Ovary (tissue), 3 donors: ENCODE measurements at regions not wholly inside any gene's neighbourhood (a gene's known extent, or its start where the extent isn't known, plus 50 kb on each side); places are given as distances from the start of the nearest gene placed in this dataset.

Source experiments
- POLR2A ChIP-seq: fragments of 450-650 bp; IDR thresholded peaks from one replicate; pipeline ENCODE4 v1.6.1; 2017; ENCODE audit warnings: antibody characterized with exemption, mild to moderate bottlenecking, moderate library complexity
- TF ChIP-seq, protein P1 (sequence below), 3 donors: fragments of 450-650 bp in 2 of 3; fragments of 200-600 bp in 1 of 3; IDR thresholded peaks; one replicate each; pipeline versions ENCODE4 v1.5.1 to v1.8.0; 2016 to 2022; ENCODE audit warnings: antibody characterized with exemption in 3 of 3, mild to moderate bottlenecking in 1 of 3
- donor health status: DM: no; HTN: no; CAD: no.

- TF ChIP-seq, protein P1, sequence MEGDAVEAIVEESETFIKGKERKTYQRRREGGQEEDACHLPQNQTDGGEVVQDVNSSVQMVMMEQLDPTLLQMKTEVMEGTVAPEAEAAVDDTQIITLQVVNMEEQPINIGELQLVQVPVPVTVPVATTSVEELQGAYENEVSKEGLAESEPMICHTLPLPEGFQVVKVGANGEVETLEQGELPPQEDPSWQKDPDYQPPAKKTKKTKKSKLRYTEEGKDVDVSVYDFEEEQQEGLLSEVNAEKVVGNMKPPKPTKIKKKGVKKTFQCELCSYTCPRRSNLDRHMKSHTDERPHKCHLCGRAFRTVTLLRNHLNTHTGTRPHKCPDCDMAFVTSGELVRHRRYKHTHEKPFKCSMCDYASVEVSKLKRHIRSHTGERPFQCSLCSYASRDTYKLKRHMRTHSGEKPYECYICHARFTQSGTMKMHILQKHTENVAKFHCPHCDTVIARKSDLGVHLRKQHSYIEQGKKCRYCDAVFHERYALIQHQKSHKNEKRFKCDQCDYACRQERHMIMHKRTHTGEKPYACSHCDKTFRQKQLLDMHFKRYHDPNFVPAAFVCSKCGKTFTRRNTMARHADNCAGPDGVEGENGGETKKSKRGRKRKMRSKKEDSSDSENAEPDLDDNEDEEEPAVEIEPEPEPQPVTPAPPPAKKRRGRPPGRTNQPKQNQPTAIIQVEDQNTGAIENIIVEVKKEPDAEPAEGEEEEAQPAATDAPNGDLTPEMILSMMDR (IDR thresholded peaks at IDR 0.05) = no peak
- TF ChIP-seq POLR2A = no peak
Measured at GRCh38 chr12:60191271-60191670, 595.4 kb downstream of the SLC16A7 start.
